Breast epithelium (tissue), 4 donors: ENCODE measurements at regions not wholly inside any gene's neighbourhood (a gene's known extent, or its start where the extent isn't known, plus 50 kb on each side); places are given as distances from the start of the nearest gene placed in this dataset.

Experiments
- DNase-seq, 2 donors: peaks; one replicate each; pipeline ENCODE4 v3.0.0-alpha.2; 2019; ENCODE audit warnings: low spot score in 2 of 2
- H3K27ac ChIP-seq, 2 donors: fragments of 200-600 bp; sonication (generic) in 1 of 2; one replicate each; pipeline ENCODE4 v1.5.1; 2016 to 2019; ENCODE audit warnings: mild to moderate bottlenecking in 1 of 2
- H3K27me3 ChIP-seq, 2 donors: fragments of 200-600 bp; sonication (generic) in 1 of 2; one replicate each; pipeline versions ENCODE4 v1.5.1 to v1.6.0; 2017 to 2019; ENCODE audit warnings: control low read depth in 1 of 2, mild to moderate bottlenecking in 1 of 2
- H3K36me3 ChIP-seq: fragments of 200-600 bp; one replicate; pipeline ENCODE4 v1.5.1; 2019
- H3K4me1 ChIP-seq, 2 donors: fragments of 200-600 bp; sonication (generic); one replicate each; pipeline ENCODE4 v1.5.1; 2016 to 2019; ENCODE audit warnings: control low read depth in 1 of 2
- H3K4me3 ChIP-seq, 3 donors: fragments of 200-600 bp; sonication (generic); 1 replicate in 2 of 3; 2 replicates in 1 of 3; pipeline ENCODE4 v1.5.1; 2016 to 2019; ENCODE audit warnings: mild to moderate bottlenecking in 3 of 3, moderate library complexity in 2 of 3
- H3K9me3 ChIP-seq, 2 donors: fragments of 200-600 bp; sonication (generic) in 1 of 2; one replicate each; pipeline ENCODE4 v1.5.1; 2016 to 2019; ENCODE audit warnings: control low read depth in 1 of 2
- POLR2A ChIP-seq: fragments of 450-650 bp; IDR thresholded peaks from one replicate; pipeline ENCODE4 v1.6.1; 2016; ENCODE audit warnings: antibody characterized with exemption, mild to moderate bottlenecking, moderate library complexity
- POLR2AphosphoS5 ChIP-seq, 3 donors: sonication (generic); formaldehyde crosslinking; IDR thresholded peaks; one replicate each; pipeline ENCODE4 v1.6.1; 2017; ENCODE audit warnings: antibody characterized with exemption in 3 of 3
- intact Hi-C: fragments of 100-400 bp; cut with DNase I; formaldehyde crosslinking; loops from one replicate; pipeline ENCODE4 v1.15.1; 2023; ENCODE audit warnings: low total_unique reads
- TF ChIP-seq, protein P1 (sequence below), 3 donors: fragments of 450-650 bp; IDR thresholded peaks; one replicate each; pipeline ENCODE4 v1.5.1; 2016 to 2017; ENCODE audit warnings: antibody characterized with exemption in 3 of 3, mild to moderate bottlenecking in 3 of 3, moderate library complexity in 3 of 3

DNA sequence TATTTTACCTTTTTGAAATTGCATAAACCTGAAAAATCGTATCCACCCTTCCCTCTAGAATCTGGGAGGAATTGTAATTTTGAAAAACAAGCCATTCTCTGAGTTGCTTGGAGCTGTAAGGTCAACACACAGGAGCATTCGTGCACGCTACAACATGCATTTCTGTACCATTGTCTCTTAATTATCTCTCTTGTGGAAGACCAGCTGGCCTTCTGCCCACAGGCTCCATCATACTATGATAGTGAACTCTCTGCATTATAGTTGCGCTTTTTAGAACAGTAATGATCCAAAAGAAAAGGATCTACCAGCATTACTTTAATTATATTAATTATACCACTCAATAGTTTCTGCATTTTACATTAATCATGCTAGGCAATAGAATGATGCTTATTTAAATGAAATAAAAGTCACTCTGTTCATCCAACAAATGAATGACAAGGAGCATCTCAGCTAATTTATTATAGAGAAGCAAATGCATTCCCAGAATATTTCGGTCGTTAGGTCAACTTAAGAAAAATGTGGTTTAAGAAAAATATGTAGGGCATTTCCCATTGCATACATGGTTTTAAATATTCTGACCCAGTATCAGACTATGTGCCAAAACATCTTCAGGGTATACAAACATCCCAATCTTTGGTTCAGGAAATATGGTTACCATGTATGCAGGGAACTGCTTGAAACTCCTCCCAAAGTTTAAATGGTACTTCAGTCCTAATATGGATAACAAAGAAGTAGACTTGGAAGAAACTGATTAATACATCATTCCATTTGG is 263.5 kb downstream of the TFAP2A start:
- TF ChIP-seq POLR2A, result no peak
- TF ChIP-seq, protein P1, sequence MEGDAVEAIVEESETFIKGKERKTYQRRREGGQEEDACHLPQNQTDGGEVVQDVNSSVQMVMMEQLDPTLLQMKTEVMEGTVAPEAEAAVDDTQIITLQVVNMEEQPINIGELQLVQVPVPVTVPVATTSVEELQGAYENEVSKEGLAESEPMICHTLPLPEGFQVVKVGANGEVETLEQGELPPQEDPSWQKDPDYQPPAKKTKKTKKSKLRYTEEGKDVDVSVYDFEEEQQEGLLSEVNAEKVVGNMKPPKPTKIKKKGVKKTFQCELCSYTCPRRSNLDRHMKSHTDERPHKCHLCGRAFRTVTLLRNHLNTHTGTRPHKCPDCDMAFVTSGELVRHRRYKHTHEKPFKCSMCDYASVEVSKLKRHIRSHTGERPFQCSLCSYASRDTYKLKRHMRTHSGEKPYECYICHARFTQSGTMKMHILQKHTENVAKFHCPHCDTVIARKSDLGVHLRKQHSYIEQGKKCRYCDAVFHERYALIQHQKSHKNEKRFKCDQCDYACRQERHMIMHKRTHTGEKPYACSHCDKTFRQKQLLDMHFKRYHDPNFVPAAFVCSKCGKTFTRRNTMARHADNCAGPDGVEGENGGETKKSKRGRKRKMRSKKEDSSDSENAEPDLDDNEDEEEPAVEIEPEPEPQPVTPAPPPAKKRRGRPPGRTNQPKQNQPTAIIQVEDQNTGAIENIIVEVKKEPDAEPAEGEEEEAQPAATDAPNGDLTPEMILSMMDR (IDR thresholded peaks at IDR 0.05), result no peak
- TF ChIP-seq POLR2AphosphoS5 (IDR thresholded peaks at IDR 0.05), result no peak
- H3K4me1 ChIP-seq, result peaks cover 0 to 4% of the 10 kb centered on the region in 2 donors
- intact Hi-C loops, result no loop called here
- H3K4me3 ChIP-seq, result no peak overlapping the region
- H3K36me3 ChIP-seq, result no peaks in the 10 kb centered on the region
- H3K9me3 ChIP-seq, result no peaks in the 10 kb centered on the region
- DNase-seq, result no peak
- no peak overlapping the region for H3K27ac ChIP-seq
- no peaks in the 10 kb centered on the region for H3K27me3 ChIP-seq

GRCh38 chr6:10149603-10150002 is 265.3 kb downstream of the TFAP2A start:
- TF ChIP-seq, protein P1 (IDR thresholded peaks at IDR 0.05), result no peak
- intact Hi-C loops, result no loop called here
- DNase-seq, result no peak

DNA sequence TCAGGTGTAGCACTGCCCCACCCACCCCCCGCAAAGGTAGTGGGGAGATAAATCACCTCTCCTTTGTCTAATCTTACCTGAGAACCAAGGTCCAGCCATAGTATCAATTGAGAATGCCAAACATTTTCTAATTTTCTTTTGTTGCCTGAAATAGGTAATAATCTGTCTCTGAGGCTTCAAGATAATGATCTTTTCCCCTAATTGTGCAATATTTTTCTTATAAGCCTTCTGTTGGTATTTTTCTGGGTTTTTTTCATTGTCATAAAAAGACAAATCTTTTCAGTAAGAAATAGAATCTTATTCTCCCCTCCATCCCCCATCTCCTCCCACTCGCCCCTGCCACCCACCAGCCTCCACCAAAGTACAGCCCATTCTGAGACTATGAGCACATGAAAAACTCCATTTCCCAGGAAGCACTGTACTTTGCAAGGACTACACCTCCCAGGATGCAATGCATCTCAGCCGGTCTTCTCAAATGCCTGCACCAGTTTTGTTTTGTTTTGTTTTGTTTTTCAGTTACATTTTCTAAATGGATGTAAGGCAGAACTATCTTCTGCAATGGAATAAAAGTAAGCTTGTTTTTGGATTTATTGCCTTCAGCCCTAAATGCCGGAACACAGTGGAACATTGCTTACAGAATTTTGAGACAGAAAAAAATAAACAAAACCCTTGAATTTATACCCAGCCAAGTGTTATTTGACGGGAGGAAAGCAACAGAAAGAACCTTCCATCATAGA is 268.0 kb downstream of the TFAP2A start:
- DNase-seq, result no peak
- TF ChIP-seq, protein P1 (IDR thresholded peaks at IDR 0.05), result no peak
- TF ChIP-seq POLR2A (no peak), POLR2AphosphoS5 (IDR thresholded peaks at IDR 0.05) (no peak)
- Histone ChIP-seq H3K9me3 (no peaks in the 10 kb centered on the region), H3K27me3 (no peaks in the 10 kb centered on the region), H3K4me1 (peaks cover 0 to 4% of the 10 kb centered on the region in 2 donors), H3K27ac (peak overlapping the region; percentile 2 to 55), H3K4me3 (peak overlapping the region; percentile 34 to 64 (median 44)), H3K36me3 (no peaks in the 10 kb centered on the region)
- intact Hi-C loops, result no loop called here

More at GRCh38 chr6:10149603-10150002, 265.3 kb downstream of the TFAP2A start:
- Histone ChIP-seq H3K9me3 (no peaks in the 10 kb centered on the region), H3K4me1 (peaks cover 0 to 4% of the 10 kb centered on the region in 2 donors), H3K36me3 (no peaks in the 10 kb centered on the region), H3K4me3 (no peak overlapping the region), H3K27me3 (no peaks in the 10 kb centered on the region), H3K27ac (no peak overlapping the region)

- peaks cover 0 to 4% of the 10 kb centered on the region in 2 donors for H3K4me1 ChIP-seq
- no peaks in the 10 kb centered on the region for H3K27me3 ChIP-seq
- DNase-seq, result no peak
- H3K9me3 ChIP-seq, result no peaks in the 10 kb centered on the region
- no peak overlapping the region for H3K4me3 ChIP-seq
- H3K36me3 ChIP-seq, result no peaks in the 10 kb centered on the region
- no peak for TF ChIP-seq POLR2A
- TF ChIP-seq POLR2AphosphoS5 (IDR thresholded peaks at IDR 0.05), result no peak
- TF ChIP-seq, protein P1 (IDR thresholded peaks at IDR 0.05), result no peak
- no peak overlapping the region for H3K27ac ChIP-seq
- intact Hi-C loops, result no loop called here
These were observed 270.1 kb downstream of the TFAP2A start for GRCh38 chr6:10144772-10145171.
